ENCODE measurements at regions not wholly inside any gene's neighbourhood (a gene's known extent, or its start where the extent isn't known, plus 50 kb on each side); places are given as distances from the start of the nearest gene placed in this dataset.
A peak's percentile ranks its signal among the peaks of the same experiment; 100 is the strongest.

DNA sequence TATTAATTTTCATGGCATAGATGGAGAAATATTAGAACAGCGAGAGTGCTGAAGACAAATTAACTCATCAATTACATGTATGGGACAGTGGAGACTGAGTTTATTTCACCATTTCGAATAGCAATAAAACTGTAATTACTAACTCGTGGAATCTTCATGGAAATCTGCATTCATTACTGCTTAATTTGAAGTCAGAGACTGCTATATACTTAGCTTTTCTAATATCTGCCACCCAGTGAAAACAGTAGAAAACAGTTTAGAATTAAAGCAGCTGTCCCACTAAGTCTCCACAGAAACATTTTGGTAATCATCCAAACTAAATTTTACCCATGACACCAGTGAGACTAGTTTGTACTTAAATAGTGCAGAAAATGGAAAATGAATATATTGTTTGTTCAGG, 56.8 kb downstream of the IZUMO3 start:
- DNase-seq = no peak

GRCh38 chr9:24487946-24488345, 57.8 kb downstream of the IZUMO3 start:
- no peak for DNase-seq

GRCh38 chr9:24487250-24487861, 58.3 kb downstream of the IZUMO3 start:
- DNase-seq = no peak

- no peak for DNase-seq
These were observed 66.2 kb downstream of the IZUMO3 start for GRCh38 chr9:24479361-24480059.

DNA sequence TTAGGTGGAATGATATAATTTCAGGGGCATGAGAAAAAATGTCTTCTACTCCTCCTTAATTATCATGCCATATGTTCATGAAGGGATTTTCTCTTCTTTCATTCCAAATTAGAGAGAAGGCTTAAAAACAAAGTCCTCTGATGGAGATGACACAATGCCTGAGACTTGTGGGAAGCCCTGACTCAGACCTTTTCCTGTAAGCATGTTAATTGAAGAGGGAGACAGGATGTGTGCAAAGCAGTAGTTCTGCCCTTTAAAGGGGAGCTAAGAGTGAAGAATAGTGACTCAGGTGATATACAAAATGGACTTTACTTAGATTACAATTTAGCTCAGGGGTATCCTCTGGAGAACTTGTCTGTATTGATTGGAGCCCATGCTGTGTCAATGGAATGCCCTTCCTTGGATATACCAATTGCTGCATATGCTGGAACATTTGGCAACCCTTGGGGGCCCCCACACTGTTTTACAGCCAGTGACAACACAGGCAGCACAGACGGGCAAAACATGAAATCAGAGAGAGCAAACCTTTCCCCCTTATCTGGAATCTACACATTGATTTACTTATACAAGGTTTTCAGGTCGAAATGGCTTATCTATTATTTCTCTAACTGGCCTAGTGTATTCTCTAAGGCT, 81.3 kb downstream of the IZUMO3 start:
- no peak for DNase-seq

DNA sequence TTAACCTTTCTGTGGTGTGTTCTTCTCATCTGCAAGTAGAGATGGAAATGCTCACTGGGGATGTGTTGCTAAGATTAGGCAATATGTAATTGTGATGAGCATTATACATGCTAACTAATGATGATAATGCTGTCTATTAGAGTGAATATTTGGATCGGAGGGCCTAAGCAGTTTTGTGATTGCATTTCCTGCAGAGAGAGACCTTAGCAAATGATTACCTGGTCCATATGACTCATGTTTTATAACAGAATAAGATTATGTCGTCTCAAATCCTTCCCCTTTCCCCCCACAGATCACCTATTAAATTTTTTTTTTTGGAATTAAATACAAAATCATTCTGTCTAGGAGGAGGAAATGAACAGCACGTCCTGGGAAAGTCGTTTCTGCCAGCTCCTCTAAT, 82.7 kb downstream of the IZUMO3 start:
- DNase-seq = no peak

DNA sequence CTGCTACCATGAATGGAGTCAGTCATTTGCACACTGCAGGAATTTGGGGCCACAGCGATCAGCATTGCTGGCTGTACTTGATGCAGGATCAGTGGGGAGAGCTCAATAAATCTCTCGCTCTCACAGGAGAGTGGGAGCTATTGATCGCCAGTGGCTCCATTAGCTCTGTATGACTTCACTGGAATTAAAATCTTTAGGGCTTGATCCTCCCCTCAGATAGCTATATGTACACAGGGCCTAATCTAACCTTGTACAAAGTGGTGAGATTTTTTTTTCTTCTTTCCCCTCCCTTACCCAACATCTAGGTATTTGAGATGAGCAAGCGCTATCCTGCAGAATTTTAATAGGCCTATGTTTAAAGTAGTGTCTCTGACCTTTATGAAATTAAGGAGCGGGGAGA, 84.9 kb downstream of the IZUMO3 start:
- DNase-seq = no peak

- no peak for DNase-seq
These were observed 85.7 kb downstream of the IZUMO3 start for GRCh38 chr9:24459953-24460352.

DNA sequence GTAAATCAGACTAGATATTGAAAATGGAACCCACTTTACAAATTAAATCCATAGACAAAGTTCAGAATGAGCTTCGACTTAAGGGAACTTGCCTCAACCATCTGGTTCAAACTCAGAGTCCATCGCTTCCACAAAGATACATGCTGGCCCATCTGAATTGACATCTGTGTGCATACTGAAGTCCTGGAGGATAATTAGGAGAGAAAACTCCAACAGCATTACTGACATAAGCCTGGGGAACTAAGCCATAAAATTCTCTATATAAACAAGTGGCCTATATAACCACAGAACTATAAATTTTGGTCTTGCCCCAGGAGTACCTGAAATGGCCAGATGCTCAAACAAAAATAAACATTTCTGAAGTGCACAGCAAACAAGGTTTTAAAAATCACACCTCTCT, 94.4 kb downstream of the IZUMO3 start:
- peak; percentile 22 for DNase-seq

- no peak for DNase-seq
These were observed 95.7 kb downstream of the IZUMO3 start for GRCh38 chr9:24449976-24450375.

DNA sequence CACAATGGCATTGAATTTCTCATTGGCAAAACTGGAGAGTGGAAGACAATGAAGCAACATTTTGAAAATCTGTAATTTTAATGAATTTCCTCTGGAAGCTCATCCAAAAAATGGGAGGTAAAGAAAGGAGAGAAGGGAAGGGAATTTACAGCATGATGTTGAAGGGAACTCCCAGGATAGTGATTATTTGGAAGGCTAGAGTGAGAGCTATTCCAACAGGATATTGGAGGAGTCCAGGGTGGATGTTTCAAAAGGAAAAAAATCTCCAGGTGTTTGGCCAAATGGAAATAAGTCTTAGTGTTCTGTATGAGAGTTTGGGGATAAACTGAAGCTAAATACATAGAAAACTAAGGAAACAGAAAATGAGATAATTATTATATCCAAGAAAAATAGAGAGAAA, 106.2 kb downstream of the IZUMO3 start:
- no peak for DNase-seq

- no peak for DNase-seq
These were observed 106.8 kb downstream of the IZUMO3 start for GRCh38 chr9:24438876-24439275.

DNA sequence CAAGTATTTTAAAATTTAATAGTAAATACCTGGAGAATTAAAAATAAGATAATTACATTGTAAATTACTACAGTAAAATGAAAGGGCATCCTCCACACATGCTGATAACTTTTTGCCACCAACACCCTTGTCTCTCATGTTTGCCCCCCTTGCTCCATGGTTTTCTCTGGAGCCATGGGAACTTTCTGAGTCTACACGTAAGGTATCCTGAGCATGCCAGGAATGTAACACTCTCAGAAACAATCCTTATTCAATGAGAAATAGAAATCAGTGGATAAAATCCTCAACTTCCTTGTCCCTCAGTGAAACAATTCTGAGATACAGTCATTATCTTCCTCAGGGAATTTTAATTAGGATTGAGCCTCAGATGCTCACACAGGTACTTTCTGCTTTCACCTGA, 108.9 kb downstream of the IZUMO3 start:
- DNase-seq = no peak

GRCh38 chr9:24434183-24434582, 111.5 kb downstream of the IZUMO3 start:
- no peak for DNase-seq

DNA sequence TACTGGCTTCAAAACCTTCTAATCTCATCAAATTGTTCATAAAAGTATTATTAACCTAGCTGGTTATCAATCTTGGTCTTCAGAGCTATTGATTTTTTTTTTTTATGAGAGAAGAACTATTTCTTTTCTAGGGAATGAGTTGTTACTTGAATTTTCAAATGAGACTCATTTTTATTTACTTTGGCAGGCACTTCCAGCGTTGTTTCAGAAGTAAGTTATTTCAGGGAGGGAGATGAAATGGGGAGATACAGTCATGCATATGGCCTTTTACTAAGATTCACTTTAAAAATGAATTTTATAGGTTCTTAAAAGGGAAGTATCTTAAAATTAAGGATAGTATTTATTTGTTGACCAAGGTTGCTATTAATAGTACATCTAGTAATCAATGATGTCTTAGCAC, 129.6 kb downstream of the IZUMO3 start:
- no peak for DNase-seq

- no peak for DNase-seq
These were observed 132.0 kb downstream of the IZUMO3 start for GRCh38 chr9:24413651-24414050.

- no peak for DNase-seq
These were observed 147.2 kb downstream of the IZUMO3 start for GRCh38 chr9:24398466-24398865.

DNA sequence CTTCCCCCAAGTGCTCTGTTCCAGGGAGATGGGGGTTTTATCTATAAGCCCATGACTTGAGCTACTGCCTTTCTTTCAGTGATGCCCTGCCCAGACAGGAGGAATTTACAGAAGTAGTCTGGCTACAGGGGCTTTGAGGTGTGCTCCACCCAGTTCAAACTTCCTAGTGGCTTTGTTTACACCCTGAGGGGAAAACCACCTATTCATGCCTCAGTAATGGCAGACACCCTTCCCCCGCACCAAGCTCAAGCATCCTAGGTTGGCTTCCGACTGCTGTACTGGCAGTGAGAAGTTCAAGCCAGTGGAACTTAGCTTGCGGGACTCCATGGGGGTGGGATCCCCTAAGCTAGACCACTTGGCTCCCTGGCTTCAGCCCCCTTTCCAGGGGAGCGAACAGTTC, 154.6 kb downstream of the IZUMO3 start:
- DNase-seq = no peak

DNA sequence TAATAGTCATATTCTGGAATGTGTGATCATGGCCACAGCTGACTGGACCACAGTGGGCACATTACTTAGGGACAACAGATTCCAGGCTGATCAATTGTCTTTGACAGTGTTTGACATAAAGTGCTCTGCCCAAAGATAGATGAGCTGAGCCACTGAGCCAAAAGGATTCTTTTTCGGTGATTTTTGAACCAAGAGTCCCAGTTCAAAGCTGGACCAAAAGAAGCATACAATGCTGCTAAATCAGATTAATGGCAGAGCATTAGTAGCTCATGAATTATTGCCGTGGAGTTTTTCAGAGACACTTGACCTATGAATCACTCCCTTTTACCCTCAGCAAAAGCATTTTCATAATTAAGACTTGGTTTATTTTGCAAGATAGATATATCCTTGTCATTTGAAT, 160.6 kb downstream of the IZUMO3 start:
- no peak for DNase-seq

DNA sequence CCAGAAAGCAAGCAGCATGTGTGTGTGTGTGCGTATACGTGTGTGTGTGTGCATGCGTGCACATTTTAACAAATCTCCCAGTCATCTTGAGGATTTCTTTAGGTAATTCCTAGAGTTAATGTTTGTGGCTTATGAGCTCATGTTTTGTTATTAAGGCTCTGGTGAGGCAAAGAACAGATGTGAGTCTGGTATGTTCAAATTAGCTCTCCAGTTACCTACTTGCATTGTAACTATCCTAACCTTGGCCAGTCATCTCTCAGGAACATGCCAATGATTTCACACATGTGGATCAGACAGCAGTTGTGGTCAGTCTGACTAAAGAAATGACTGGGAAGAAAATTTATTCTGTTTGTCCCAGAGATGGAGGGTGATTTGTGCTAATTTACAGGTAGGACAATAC, 163.1 kb downstream of the IZUMO3 start:
- no peak for DNase-seq

GRCh38 chr9:24381205-24381604, 164.5 kb downstream of the IZUMO3 start:
- DNase-seq = no peak

- no peak for DNase-seq
These were observed 186.7 kb downstream of the IZUMO3 start for GRCh38 chr9:24359046-24359445.

DNA sequence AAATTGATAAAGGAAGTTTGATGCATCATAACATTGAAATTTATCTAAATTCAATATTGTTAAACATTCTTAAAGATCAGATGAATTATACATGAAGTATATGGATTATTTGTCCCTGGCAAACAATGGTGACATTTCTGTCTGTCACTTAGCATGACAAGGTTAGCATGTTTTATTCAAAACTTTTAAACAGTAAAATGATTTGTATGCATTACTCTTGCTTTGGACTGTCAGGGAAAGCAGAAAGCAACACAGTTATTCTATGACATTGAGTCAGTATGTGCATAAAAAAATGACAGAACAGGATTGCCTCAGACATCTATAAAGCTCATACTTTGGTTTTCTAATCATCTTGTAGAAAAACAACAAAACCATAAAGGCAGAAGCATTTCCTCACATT, 193.7 kb downstream of the IZUMO3 start:
- no peak for DNase-seq

GRCh38 chr9:24351258-24351657, 194.4 kb downstream of the IZUMO3 start:
- DNase-seq = no peak

DNA sequence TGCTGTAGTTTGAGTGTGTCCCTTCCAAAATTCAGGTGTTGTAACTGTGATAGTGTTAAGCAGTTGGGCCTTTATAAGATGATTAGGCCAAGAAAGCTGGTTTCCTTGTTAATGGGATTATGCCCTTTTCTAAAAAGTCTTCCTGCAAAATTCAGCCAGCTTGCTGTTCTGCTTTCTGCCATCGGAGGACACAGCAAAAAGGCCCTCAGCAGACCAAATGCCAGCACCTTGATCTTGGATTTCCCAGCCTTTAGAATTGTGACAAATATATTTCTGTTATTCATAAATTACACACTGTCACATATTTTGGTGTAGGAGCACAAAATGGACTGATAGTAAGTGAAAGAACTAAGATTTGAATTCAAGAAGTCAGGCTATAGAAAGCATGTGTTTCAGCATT, 203.2 kb downstream of the IZUMO3 start:
- no peak for DNase-seq
